ENCODE measurements at regions not wholly inside any gene's neighbourhood (a gene's known extent, or its start where the extent isn't known, plus 50 kb on each side); places are given as distances from the start of the nearest gene placed in this dataset.

- TF ChIP-seq EZH2phosphoT487 (IDR thresholded peaks at IDR 0.05) (no peak), CTCF (IDR thresholded peaks at IDR 0.05) (no peak)
Observed at GRCh38 chr3:106034313-106034712, 165.5 kb upstream of the CBLB start.

Data from neural progenitor cell (in vitro differentiated cells).